Liver (tissue), 8 donors: ENCODE measurements at regions not wholly inside any gene's neighbourhood (a gene's known extent, or its start where the extent isn't known, plus 50 kb on each side); places are given as distances from the start of the nearest gene placed in this dataset.

ENCODE experiments used
- DNase-seq: peaks from one replicate; pipeline ENCODE4 v3.0.0-alpha.2; 2017; ENCODE audit warnings: low spot score
- H3K27ac ChIP-seq, 2 donors: one replicate each; pipeline ENCODE4 v1.7.0; 2013; ENCODE audit warnings: inconsistent platforms in 2 of 2, low read length in 2 of 2, control low read depth in 1 of 2, low read depth in 1 of 2, mild to moderate bottlenecking in 1 of 2
- H3K27me3 ChIP-seq, 4 donors: one replicate each; pipeline versions ENCODE4 v1.6.1 to v1.7.0; 2013; ENCODE audit warnings: low read length in 3 of 4, inconsistent platforms in 1 of 4, mild to moderate bottlenecking in 1 of 4, moderate library complexity in 1 of 4; ENCODE audit not compliant: control insufficient read depth in 4 of 4, insufficient read depth in 4 of 4
- H3K36me3 ChIP-seq, 4 donors: one replicate each; pipeline versions ENCODE4 v1.6.1 to v1.7.0; 2013; ENCODE audit warnings: low read length in 3 of 4, mild to moderate bottlenecking in 3 of 4, low read depth in 1 of 4, moderate library complexity in 1 of 4; ENCODE audit not compliant: control insufficient read depth in 4 of 4, insufficient read depth in 3 of 4
- H3K4me1 ChIP-seq, 4 donors: one replicate each; pipeline versions ENCODE4 v1.6.1 to v1.7.0; 2013; ENCODE audit warnings: low read length in 3 of 4, mild to moderate bottlenecking in 3 of 4, moderate library complexity in 1 of 4; ENCODE audit not compliant: control insufficient read depth in 4 of 4, insufficient read depth in 4 of 4
- H3K4me3 ChIP-seq, 3 donors: one replicate each; pipeline versions ENCODE4 v1.6.1 to v1.7.0; 2013; ENCODE audit warnings: low read length in 3 of 3, control low read depth in 1 of 3, low read depth in 1 of 3, mild to moderate bottlenecking in 1 of 3
- H3K9ac ChIP-seq, 2 donors: one replicate each; pipeline ENCODE4 v1.7.0; 2013; ENCODE audit warnings: low read length in 2 of 2, mild to moderate bottlenecking in 2 of 2, moderate library complexity in 2 of 2, control low read depth in 1 of 2, low read depth in 1 of 2
- H3K9me3 ChIP-seq, 4 donors: one replicate each; pipeline versions ENCODE4 v1.6.1 to v1.7.0; 2013; ENCODE audit warnings: low read length in 3 of 4; ENCODE audit not compliant: control insufficient read depth in 4 of 4
- FOXA1 ChIP-seq: IDR thresholded peaks from 2 replicates; pipeline ENCODE4 v1.6.1; 2016; ENCODE audit warnings: antibody characterized with exemption
- GABPA ChIP-seq, 2 donors: IDR thresholded peaks in 1 of 2; conservative IDR thresholded peaks in 1 of 2; 2 replicates each; pipeline ENCODE4 v1.6.1; 2016; ENCODE audit warnings: antibody characterized with exemption in 2 of 2, mild to moderate bottlenecking in 1 of 2, moderate library complexity in 1 of 2
- HNF4A ChIP-seq, 2 donors: conservative IDR thresholded peaks; 2 replicates each; pipeline ENCODE4 v1.6.1; 2016; ENCODE audit warnings: antibody characterized with exemption in 2 of 2, mild to moderate bottlenecking in 2 of 2
- NR2F2 ChIP-seq: IDR thresholded peaks from 2 replicates; pipeline ENCODE4 v1.6.1; 2016; ENCODE audit warnings: antibody characterized with exemption
- RAD21 ChIP-seq, 2 donors: IDR thresholded peaks; 2 replicates each; pipeline ENCODE4 v1.6.1; 2016; ENCODE audit warnings: antibody characterized with exemption in 2 of 2, mild to moderate bottlenecking in 2 of 2
- RXRA ChIP-seq, 2 donors: IDR thresholded peaks; 2 replicates each; pipeline ENCODE4 v1.6.1; 2017 to 2018; ENCODE audit warnings: antibody characterized with exemption in 2 of 2, mild to moderate bottlenecking in 1 of 2
- SP1 ChIP-seq: IDR thresholded peaks from 2 replicates; pipeline ENCODE4 v1.6.1; 2018; ENCODE audit warnings: antibody characterized with exemption, mild to moderate bottlenecking
- YY1 ChIP-seq: IDR thresholded peaks from 2 replicates; pipeline ENCODE4 v1.6.1; 2016; ENCODE audit warnings: antibody characterized with exemption, mild to moderate bottlenecking
- WGBS: extraction: QIAGEN DNeasy Blood & Tissue Kit; methylation state at CpG from one replicate; pipeline ENCODE4 v1.1.7; 2013; 5-methylcytosine and 5-hydroxymethylcytosine counted together
- TF ChIP-seq, protein P1 (sequence below): fragments of 150-350 bp; IDR thresholded peaks from 2 replicates; pipeline ENCODE4 v1.5.1; 2017; ENCODE audit warnings: improper control_type of control experiment, low read depth, low read length; ENCODE audit not compliant: missing input control
- TF ChIP-seq, protein P2 (sequence below): IDR thresholded peaks from 2 replicates; pipeline ENCODE4 v1.6.1; 2016; ENCODE audit warnings: antibody characterized with exemption
- TF ChIP-seq, protein P3 (sequence below): IDR thresholded peaks from 2 replicates; pipeline ENCODE4 v1.6.1; 2016; ENCODE audit warnings: antibody characterized with exemption, mild to moderate bottlenecking
- TF ChIP-seq, protein P4 (sequence below): IDR thresholded peaks from 2 replicates; pipeline ENCODE4 v1.6.1; 2016; ENCODE audit warnings: antibody characterized with exemption
- TF ChIP-seq, protein P5 (sequence below): IDR thresholded peaks from 2 replicates; pipeline ENCODE4 v1.6.1; 2016; ENCODE audit warnings: antibody characterized with exemption
- donor health status: healthy.
- donor health status: healthy.
- donor health status: healthy.
- donor health status: healthy.
- donor health status: healthy.

DNA sequence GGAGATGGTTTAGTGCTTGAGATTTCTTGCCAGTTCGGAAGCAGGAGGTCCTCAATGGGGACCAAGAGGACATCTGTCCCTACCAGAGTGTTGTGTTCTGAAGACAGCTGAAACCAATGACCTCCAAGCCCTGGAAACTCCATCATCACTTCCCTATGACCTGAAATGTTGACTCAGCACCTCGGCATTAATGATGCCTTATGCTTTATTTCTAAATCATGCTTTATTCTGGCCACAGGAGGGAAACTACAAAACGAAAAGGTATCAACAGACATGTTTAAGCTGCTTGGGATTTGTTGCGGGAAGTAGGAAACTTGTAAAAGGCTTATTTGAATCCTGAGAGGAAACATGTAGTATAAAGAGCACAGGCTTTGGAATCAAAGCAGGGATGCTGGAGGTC lies 389.1 kb upstream of the CHD6 start:
- TF ChIP-seq YY1 (no peak), HNF4A (conservative IDR thresholded peaks at IDR 0.05) (no peak), FOXA1 (no peak), GABPA (IDR thresholded peaks at IDR 0.05 in 1 of 2, conservative IDR thresholded peaks at IDR 0.05 in 1 of 2) (no peak)
- TF ChIP-seq, protein P1, sequence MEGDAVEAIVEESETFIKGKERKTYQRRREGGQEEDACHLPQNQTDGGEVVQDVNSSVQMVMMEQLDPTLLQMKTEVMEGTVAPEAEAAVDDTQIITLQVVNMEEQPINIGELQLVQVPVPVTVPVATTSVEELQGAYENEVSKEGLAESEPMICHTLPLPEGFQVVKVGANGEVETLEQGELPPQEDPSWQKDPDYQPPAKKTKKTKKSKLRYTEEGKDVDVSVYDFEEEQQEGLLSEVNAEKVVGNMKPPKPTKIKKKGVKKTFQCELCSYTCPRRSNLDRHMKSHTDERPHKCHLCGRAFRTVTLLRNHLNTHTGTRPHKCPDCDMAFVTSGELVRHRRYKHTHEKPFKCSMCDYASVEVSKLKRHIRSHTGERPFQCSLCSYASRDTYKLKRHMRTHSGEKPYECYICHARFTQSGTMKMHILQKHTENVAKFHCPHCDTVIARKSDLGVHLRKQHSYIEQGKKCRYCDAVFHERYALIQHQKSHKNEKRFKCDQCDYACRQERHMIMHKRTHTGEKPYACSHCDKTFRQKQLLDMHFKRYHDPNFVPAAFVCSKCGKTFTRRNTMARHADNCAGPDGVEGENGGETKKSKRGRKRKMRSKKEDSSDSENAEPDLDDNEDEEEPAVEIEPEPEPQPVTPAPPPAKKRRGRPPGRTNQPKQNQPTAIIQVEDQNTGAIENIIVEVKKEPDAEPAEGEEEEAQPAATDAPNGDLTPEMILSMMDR, result no peak
- TF ChIP-seq, protein P2, sequence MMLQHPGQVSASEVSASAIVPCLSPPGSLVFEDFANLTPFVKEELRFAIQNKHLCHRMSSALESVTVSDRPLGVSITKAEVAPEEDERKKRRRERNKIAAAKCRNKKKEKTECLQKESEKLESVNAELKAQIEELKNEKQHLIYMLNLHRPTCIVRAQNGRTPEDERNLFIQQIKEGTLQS, result no peak

DNA sequence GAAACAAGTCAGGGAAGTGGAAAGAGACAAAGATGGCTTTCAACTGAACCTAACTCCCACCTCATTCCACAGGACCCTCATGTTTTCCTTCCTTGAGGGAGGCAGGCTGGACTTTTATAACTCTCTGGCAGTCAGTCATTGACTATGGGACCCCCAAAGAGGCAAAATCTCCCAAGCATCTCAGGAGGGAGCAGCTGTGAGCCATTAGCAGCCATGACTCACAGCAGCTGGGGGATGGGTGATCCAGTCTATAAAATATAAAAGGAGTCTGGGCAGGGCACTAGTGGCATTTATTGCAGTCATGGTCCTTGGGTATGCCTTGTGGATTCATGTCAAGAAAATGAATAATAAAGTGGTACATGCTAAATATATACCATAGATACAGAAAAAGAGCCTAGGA lies 387.0 kb upstream of the CHD6 start:
- DNase-seq, result no peak
- no peak overlapping the region for H3K27ac ChIP-seq
- H3K4me1 ChIP-seq, result no peaks in the 10 kb centered on the region
- no peak overlapping the region for H3K9ac ChIP-seq
- no peak for TF ChIP-seq RXRA (IDR thresholded peaks at IDR 0.05)
- TF ChIP-seq RAD21 (IDR thresholded peaks at IDR 0.05), result no peak
- TF ChIP-seq, protein P3, sequence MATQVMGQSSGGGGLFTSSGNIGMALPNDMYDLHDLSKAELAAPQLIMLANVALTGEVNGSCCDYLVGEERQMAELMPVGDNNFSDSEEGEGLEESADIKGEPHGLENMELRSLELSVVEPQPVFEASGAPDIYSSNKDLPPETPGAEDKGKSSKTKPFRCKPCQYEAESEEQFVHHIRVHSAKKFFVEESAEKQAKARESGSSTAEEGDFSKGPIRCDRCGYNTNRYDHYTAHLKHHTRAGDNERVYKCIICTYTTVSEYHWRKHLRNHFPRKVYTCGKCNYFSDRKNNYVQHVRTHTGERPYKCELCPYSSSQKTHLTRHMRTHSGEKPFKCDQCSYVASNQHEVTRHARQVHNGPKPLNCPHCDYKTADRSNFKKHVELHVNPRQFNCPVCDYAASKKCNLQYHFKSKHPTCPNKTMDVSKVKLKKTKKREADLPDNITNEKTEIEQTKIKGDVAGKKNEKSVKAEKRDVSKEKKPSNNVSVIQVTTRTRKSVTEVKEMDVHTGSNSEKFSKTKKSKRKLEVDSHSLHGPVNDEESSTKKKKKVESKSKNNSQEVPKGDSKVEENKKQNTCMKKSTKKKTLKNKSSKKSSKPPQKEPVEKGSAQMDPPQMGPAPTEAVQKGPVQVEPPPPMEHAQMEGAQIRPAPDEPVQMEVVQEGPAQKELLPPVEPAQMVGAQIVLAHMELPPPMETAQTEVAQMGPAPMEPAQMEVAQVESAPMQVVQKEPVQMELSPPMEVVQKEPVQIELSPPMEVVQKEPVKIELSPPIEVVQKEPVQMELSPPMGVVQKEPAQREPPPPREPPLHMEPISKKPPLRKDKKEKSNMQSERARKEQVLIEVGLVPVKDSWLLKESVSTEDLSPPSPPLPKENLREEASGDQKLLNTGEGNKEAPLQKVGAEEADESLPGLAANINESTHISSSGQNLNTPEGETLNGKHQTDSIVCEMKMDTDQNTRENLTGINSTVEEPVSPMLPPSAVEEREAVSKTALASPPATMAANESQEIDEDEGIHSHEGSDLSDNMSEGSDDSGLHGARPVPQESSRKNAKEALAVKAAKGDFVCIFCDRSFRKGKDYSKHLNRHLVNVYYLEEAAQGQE, result no peak
- H3K4me3 ChIP-seq, result no peak overlapping the region
- H3K9me3 ChIP-seq, result peaks cover 0 to 7% (median 3%) of the 10 kb centered on the region in 4 donors
- H3K36me3 ChIP-seq, result no peaks in the 10 kb centered on the region
- H3K27me3 ChIP-seq, result peaks cover 0 to 3% (median 0%) of the 10 kb centered on the region in 4 donors

More for the DNA sequence above, 389.1 kb upstream of the CHD6 start:
- H3K27ac ChIP-seq, result no peak overlapping the region
- no peaks in the 10 kb centered on the region for H3K27me3 ChIP-seq
- H3K9ac ChIP-seq, result no peak overlapping the region
- H3K9me3 ChIP-seq, result peaks cover 0 to 7% (median 3%) of the 10 kb centered on the region in 4 donors
- H3K4me3 ChIP-seq, result no peak overlapping the region
- H3K36me3 ChIP-seq, result no peaks in the 10 kb centered on the region
- WGBS, result 49% methylated on average over 4 of the region's 4 CpGs
- H3K4me1 ChIP-seq, result no peaks in the 10 kb centered on the region
- no peak for DNase-seq

DNA sequence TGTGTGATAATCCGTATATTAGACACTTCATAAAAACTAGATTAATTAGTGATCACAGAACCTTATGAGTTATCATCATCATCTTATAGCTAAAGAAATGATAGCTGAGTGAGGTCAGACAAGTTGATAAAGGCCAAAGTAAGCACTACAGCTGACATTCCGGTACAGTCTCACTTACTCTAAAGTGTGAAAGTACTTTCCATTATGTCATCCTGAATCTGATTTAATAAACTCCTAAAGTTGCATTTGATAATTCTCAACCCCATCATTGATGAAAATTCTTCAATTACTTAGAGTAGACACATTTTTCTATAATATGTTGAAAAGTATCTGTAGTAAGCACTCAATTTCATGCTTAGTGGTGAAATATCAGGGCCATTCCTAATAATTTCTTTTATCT lies 385.2 kb upstream of the CHD6 start:
- Histone ChIP-seq H3K27me3 (peaks cover 0 to 3% (median 0%) of the 10 kb centered on the region in 4 donors), H3K4me1 (no peaks in the 10 kb centered on the region), H3K9ac (no peak overlapping the region), H3K9me3 (no peaks in the 10 kb centered on the region), H3K4me3 (no peak overlapping the region), H3K27ac (no peak overlapping the region), H3K36me3 (no peaks in the 10 kb centered on the region)
- 86% methylated on average over 2 of the region's 2 CpGs for WGBS
- DNase-seq, result no peak
- TF ChIP-seq GABPA (IDR thresholded peaks at IDR 0.05 in 1 of 2, conservative IDR thresholded peaks at IDR 0.05 in 1 of 2) (no peak), SP1 (no peak), NR2F2 (no peak)
- TF ChIP-seq, protein P4, sequence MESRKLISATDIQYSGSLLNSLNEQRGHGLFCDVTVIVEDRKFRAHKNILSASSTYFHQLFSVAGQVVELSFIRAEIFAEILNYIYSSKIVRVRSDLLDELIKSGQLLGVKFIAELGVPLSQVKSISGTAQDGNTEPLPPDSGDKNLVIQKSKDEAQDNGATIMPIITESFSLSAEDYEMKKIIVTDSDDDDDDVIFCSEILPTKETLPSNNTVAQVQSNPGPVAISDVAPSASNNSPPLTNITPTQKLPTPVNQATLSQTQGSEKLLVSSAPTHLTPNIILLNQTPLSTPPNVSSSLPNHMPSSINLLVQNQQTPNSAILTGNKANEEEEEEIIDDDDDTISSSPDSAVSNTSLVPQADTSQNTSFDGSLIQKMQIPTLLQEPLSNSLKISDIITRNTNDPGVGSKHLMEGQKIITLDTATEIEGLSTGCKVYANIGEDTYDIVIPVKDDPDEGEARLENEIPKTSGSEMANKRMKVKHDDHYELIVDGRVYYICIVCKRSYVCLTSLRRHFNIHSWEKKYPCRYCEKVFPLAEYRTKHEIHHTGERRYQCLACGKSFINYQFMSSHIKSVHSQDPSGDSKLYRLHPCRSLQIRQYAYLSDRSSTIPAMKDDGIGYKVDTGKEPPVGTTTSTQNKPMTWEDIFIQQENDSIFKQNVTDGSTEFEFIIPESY, result no peak
- TF ChIP-seq, protein P1, result no peak
- TF ChIP-seq, protein P3, result no peak
- TF ChIP-seq, protein P5, sequence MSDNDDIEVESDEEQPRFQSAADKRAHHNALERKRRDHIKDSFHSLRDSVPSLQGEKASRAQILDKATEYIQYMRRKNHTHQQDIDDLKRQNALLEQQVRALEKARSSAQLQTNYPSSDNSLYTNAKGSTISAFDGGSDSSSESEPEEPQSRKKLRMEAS, result no peak
